SK-N-SH treated with all-trans-retinoic acid at 6 μM for 48 hours (cell line): ENCODE measurements at regions not wholly inside any gene's neighbourhood (a gene's known extent, or its start where the extent isn't known, plus 50 kb on each side); places are given as distances from the start of the nearest gene placed in this dataset.

Source experiments
- ARNTL ChIP-seq: fragments of 450-650 bp; formaldehyde crosslinking; IDR thresholded peaks from 2 replicates; pipeline ENCODE4 v1.5.0; 2020; ENCODE audit warnings: low read depth, mild to moderate bottlenecking, moderate library complexity, borderline replicate concordance
- BACH2 ChIP-seq: fragments of 250-450 bp; sonication (Bioruptor Pico); IDR thresholded peaks from 2 replicates; pipeline ENCODE4 v1.9.0; 2021; ENCODE audit warnings: mild to moderate bottlenecking, borderline replicate concordance
- CSDC2 ChIP-seq: fragments of 250-450 bp; sonication (Bioruptor Pico); IDR thresholded peaks from 2 replicates; pipeline ENCODE4 v1.5.0; 2020; ENCODE audit warnings: mild to moderate bottlenecking, moderate library complexity
- ESRRG ChIP-seq: fragments of 250-450 bp; sonication (Bioruptor Pico); IDR thresholded peaks from 2 replicates; pipeline ENCODE4 v1.6.1; 2021; ENCODE audit warnings: mild to moderate bottlenecking
- GLIS3 ChIP-seq: fragments of 250-450 bp; sonication (Bioruptor Pico); IDR thresholded peaks from 2 replicates; pipeline ENCODE4 v1.5.0; 2020; ENCODE audit warnings: mild to moderate bottlenecking, moderate library complexity
- ISL1 ChIP-seq: fragments of 250-450 bp; sonication (Bioruptor Pico); IDR thresholded peaks from 2 replicates; pipeline ENCODE4 v2.1.2; 2022; ENCODE audit warnings: mild to moderate bottlenecking, moderate library complexity
- OSR1 ChIP-seq: fragments of 250-450 bp; sonication (Bioruptor Pico); IDR thresholded peaks from 2 replicates; pipeline ENCODE4 v1.8.0; 2022; ENCODE audit warnings: moderate library complexity, mild to moderate bottlenecking, inconsistent platforms
- PPARA ChIP-seq: fragments of 250-450 bp; sonication (Bioruptor Pico); IDR thresholded peaks from 2 replicates; pipeline ENCODE4 v1.5.0; 2020; ENCODE audit warnings: mild to moderate bottlenecking, borderline replicate concordance
- RARB ChIP-seq: fragments of 250-450 bp; sonication (Bioruptor Pico); IDR thresholded peaks from 2 replicates; pipeline ENCODE4 v1.8.0; 2021; ENCODE audit warnings: mild to moderate bottlenecking, moderate library complexity
- TCF4 ChIP-seq: fragments of 250-450 bp; sonication (Bioruptor Pico); IDR thresholded peaks from 2 replicates; pipeline ENCODE4 v1.8.0; 2021; ENCODE audit warnings: mild to moderate bottlenecking, moderate library complexity, borderline replicate concordance
- TF ChIP-seq, protein P1 (sequence below): fragments of 250-450 bp; sonication (Bioruptor Pico); IDR thresholded peaks from 2 replicates; pipeline ENCODE4 v1.8.0; 2020; ENCODE audit warnings: mild to moderate bottlenecking, moderate library complexity, borderline replicate concordance
- TF ChIP-seq, protein P2 (sequence below): fragments of 250-450 bp; sonication (Bioruptor Pico); IDR thresholded peaks from 2 replicates; pipeline ENCODE4 v1.8.0; 2021; ENCODE audit warnings: low read depth, mild to moderate bottlenecking, moderate library complexity, borderline replicate concordance
- TF ChIP-seq, protein P3 (sequence below): fragments of 250-450 bp; sonication (Bioruptor Pico); IDR thresholded peaks from 2 replicates; pipeline ENCODE4 v1.5.1; 2020; ENCODE audit warnings: low read depth, mild to moderate bottlenecking, moderate library complexity

GRCh38 chrX:69293776-69294601 lies 128.7 kb upstream of the PJA1 start:
- TF ChIP-seq, protein P1, sequence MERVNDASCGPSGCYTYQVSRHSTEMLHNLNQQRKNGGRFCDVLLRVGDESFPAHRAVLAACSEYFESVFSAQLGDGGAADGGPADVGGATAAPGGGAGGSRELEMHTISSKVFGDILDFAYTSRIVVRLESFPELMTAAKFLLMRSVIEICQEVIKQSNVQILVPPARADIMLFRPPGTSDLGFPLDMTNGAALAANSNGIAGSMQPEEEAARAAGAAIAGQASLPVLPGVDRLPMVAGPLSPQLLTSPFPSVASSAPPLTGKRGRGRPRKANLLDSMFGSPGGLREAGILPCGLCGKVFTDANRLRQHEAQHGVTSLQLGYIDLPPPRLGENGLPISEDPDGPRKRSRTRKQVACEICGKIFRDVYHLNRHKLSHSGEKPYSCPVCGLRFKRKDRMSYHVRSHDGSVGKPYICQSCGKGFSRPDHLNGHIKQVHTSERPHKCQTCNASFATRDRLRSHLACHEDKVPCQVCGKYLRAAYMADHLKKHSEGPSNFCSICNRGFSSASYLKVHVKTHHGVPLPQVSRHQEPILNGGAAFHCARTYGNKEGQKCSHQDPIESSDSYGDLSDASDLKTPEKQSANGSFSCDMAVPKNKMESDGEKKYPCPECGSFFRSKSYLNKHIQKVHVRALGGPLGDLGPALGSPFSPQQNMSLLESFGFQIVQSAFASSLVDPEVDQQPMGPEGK (CRISPR knock-in tag): no peak
- TF ChIP-seq, protein P2, sequence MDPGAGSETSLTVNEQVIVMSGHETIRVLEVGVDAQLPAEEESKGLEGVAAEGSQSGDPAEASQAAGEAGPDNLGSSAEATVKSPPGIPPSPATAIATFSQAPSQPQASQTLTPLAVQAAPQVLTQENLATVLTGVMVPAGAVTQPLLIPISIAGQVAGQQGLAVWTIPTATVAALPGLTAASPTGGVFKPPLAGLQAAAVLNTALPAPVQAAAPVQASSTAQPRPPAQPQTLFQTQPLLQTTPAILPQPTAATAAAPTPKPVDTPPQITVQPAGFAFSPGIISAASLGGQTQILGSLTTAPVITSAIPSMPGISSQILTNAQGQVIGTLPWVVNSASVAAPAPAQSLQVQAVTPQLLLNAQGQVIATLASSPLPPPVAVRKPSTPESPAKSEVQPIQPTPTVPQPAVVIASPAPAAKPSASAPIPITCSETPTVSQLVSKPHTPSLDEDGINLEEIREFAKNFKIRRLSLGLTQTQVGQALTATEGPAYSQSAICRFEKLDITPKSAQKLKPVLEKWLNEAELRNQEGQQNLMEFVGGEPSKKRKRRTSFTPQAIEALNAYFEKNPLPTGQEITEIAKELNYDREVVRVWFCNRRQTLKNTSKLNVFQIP (CRISPR knock-in tag): no peak
- TF ChIP-seq TCF4 (CRISPR knock-in tag) (no peak), PPARA (CRISPR knock-in tag) (no peak), ARNTL (CRISPR knock-in tag) (no peak), CSDC2 (CRISPR knock-in tag) (no peak), ESRRG (CRISPR knock-in tag) (no peak), BACH2 (CRISPR knock-in tag) (no peak), GLIS3 (CRISPR knock-in tag) (no peak), OSR1 (CRISPR knock-in tag) (no peak), RARB (CRISPR knock-in tag) (no peak), ISL1 (no peak)
- TF ChIP-seq, protein P3, sequence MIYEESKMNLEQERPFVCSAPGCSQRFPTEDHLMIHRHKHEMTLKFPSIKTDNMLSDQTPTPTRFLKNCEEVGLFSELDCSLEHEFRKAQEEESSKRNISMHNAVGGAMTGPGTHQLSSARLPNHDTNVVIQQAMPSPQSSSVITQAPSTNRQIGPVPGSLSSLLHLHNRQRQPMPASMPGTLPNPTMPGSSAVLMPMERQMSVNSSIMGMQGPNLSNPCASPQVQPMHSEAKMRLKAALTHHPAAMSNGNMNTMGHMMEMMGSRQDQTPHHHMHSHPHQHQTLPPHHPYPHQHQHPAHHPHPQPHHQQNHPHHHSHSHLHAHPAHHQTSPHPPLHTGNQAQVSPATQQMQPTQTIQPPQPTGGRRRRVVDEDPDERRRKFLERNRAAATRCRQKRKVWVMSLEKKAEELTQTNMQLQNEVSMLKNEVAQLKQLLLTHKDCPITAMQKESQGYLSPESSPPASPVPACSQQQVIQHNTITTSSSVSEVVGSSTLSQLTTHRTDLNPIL: no peak
